Transverse colon (tissue), 4 donors: ENCODE measurements at regions not wholly inside any gene's neighbourhood (a gene's known extent, or its start where the extent isn't known, plus 50 kb on each side); places are given as distances from the start of the nearest gene placed in this dataset.

Experiments used
- DNase-seq: peaks from one replicate; pipeline ENCODE4 v3.0.0-alpha.2; 2019
- H3K27ac ChIP-seq, 4 donors: fragments of 200-600 bp; sonication (generic); 2 replicates each; pipeline ENCODE4 v1.5.1; 2016 to 2018; ENCODE audit warnings: inconsistent platforms in 4 of 4
- H3K27me3 ChIP-seq: fragments of 200-600 bp; sonication (generic); 2 replicates; pipeline ENCODE4 v1.5.1; 2017; ENCODE audit warnings: inconsistent platforms
- H3K36me3 ChIP-seq, 4 donors: fragments of 200-600 bp; sonication (generic); 2 replicates each; pipeline ENCODE4 v1.5.1; 2017 to 2019; ENCODE audit warnings: inconsistent platforms in 4 of 4
- H3K4me1 ChIP-seq, 4 donors: fragments of 200-600 bp; sonication (generic); 2 replicates each; pipeline ENCODE4 v1.5.1; 2017 to 2020; ENCODE audit warnings: inconsistent platforms in 4 of 4
- H3K4me3 ChIP-seq, 4 donors: fragments of 200-600 bp; sonication (generic); 1 replicate in 1 of 4; 2 replicates in 3 of 4; pipeline versions ENCODE4 v1.5.1 to v1.6.1; 2017 to 2019; ENCODE audit warnings: inconsistent platforms in 4 of 4
- H3K9me3 ChIP-seq, 2 donors: fragments of 200-600 bp; sonication (generic); 2 replicates each; pipeline ENCODE4 v1.5.1; 2017 to 2019; ENCODE audit warnings: inconsistent platforms in 2 of 2
- CTCF ChIP-seq, 5 experiments: fragments of 200-600 bp in 3 of 5; fragments of 450-650 bp in 2 of 5; sonication (generic) in 3 of 5; IDR thresholded peaks; 1 replicate in 2 of 5; 2 replicates in 3 of 5; pipeline ENCODE4 v1.5.1; 2016 to 2017; ENCODE audit warnings: antibody characterized with exemption in 5 of 5, inconsistent platforms in 3 of 5, mild to moderate bottlenecking in 2 of 5, moderate library complexity in 1 of 5
- EP300 ChIP-seq: sonication (generic); formaldehyde crosslinking; IDR thresholded peaks from one replicate; pipeline ENCODE4 v1.6.1; 2017; ENCODE audit warnings: antibody characterized with exemption, low read depth
- POLR2A ChIP-seq: fragments of 450-650 bp; IDR thresholded peaks from one replicate; pipeline ENCODE4 v1.6.1; 2016; ENCODE audit warnings: antibody characterized with exemption, mild to moderate bottlenecking, moderate library complexity
- POLR2AphosphoS5 ChIP-seq, 3 donors: sonication (generic); formaldehyde crosslinking; IDR thresholded peaks; one replicate each; pipeline ENCODE4 v1.6.1; 2016; ENCODE audit warnings: antibody characterized with exemption in 3 of 3
- WGBS, 2 donors: methylation state at CpG; one replicate each; pipeline ENCODE4 v1.1.5; 2018; ENCODE audit warnings: low coverage in 1 of 2; 5-methylcytosine and 5-hydroxymethylcytosine counted together
- in situ Hi-C, 4 donors: fragments of 200-750 bp; cut with MboI; loops; one replicate each; pipeline versions ENCODE4 v1.15.0 to v1.15.1; 2017; ENCODE audit warnings: low sequenced_read_pairs in 3 of 4, low pct_ligation_motif_present in 1 of 4, low pct_unique_long_range_greater_than_20kb in 1 of 4
- intact Hi-C: fragments of 100-400 bp; cut with DNase I; formaldehyde crosslinking; loops from one replicate; pipeline ENCODE4 v1.15.1; 2023; ENCODE audit warnings: low total_unique reads

GRCh38 chr2:82781176-82781915 lies 1677.7 kb downstream of the SUCLG1 start:
- Histone ChIP-seq H3K27me3 (no peaks in the 10 kb centered on the region), H3K4me3 (no peak overlapping the region), H3K27ac (no peak overlapping the region), H3K9me3 (no peaks in the 10 kb centered on the region), H3K36me3 (no peaks in the 10 kb centered on the region), H3K4me1 (no peaks in the 10 kb centered on the region)
- no peak for TF ChIP-seq POLR2A
- no peak for TF ChIP-seq EP300
- TF ChIP-seq CTCF (IDR thresholded peaks at IDR 0.05) = no peak
- no peak for TF ChIP-seq POLR2AphosphoS5 (IDR thresholded peaks at IDR 0.05)
- intact Hi-C loops (no loop called here), in situ Hi-C loops (no loop called here)
- 62 to 71% methylated on average over 2 of the region's 2 CpGs for WGBS, 2 donors
- no peak for DNase-seq

GRCh38 chr2:82780050-82780449 lies 1679.0 kb downstream of the SUCLG1 start:
- intact Hi-C loops (no loop called here), in situ Hi-C loops (no loop called here)
- no peaks in the 10 kb centered on the region for H3K9me3 ChIP-seq
- no peak overlapping the region for H3K4me3 ChIP-seq
- 64 to 76% methylated on average over 7 of the region's 7 CpGs for WGBS, 2 donors
- no peak for DNase-seq
- no peaks in the 10 kb centered on the region for H3K36me3 ChIP-seq
- TF ChIP-seq CTCF (IDR thresholded peaks at IDR 0.05) (no peak), POLR2A (no peak), EP300 (no peak), POLR2AphosphoS5 (IDR thresholded peaks at IDR 0.05) (no peak)
- H3K4me1 ChIP-seq = no peaks in the 10 kb centered on the region
- no peaks in the 10 kb centered on the region for H3K27me3 ChIP-seq
- H3K27ac ChIP-seq = no peak overlapping the region

GRCh38 chr2:82752396-82752795 lies 1706.7 kb downstream of the SUCLG1 start:
- in situ Hi-C loops = no loop called here
- H3K36me3 ChIP-seq = no peaks in the 10 kb centered on the region

DNA sequence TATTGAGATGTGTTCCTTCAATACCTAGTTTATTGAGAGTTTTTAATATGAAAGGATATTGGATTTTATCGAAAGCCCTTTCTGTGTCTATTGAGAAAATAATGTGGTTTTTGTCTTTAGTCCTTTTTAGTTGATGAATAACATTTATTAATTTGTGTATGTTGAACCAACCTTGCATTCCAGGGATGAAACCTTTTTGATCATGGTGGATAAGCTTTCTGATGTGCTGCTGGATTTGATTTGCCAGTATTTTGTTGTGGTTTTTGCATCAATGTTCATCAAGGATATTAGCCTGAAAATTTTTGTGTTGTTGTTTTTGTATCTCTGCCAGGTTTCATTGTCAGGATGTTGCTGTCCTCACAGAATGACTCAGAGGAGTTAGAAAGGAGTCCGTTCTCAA lies 1710.4 kb downstream of the SUCLG1 start:
- no peaks in the 10 kb centered on the region for H3K27me3 ChIP-seq
- in situ Hi-C loops = no loop called here
- H3K27ac ChIP-seq = no peak overlapping the region
- no peak overlapping the region for H3K4me3 ChIP-seq
- intact Hi-C loops = no loop called here
- no peak for DNase-seq
- TF ChIP-seq POLR2A (no peak), POLR2AphosphoS5 (IDR thresholded peaks at IDR 0.05) (no peak), CTCF (IDR thresholded peaks at IDR 0.05) (no peak), EP300 (no peak)
- no peaks in the 10 kb centered on the region for H3K36me3 ChIP-seq
- no peaks in the 10 kb centered on the region for H3K4me1 ChIP-seq
- H3K9me3 ChIP-seq = peaks cover 5 to 13% of the 10 kb centered on the region in 2 donors
- 76 to 85% methylated on average over 2 of the region's 2 CpGs for WGBS, 2 donors

More at GRCh38 chr2:82752396-82752795, 1706.7 kb downstream of the SUCLG1 start:
- Histone ChIP-seq H3K4me3 (no peak overlapping the region), H3K9me3 (peaks cover 5 to 13% of the 10 kb centered on the region in 2 donors), H3K27me3 (no peaks in the 10 kb centered on the region), H3K4me1 (no peaks in the 10 kb centered on the region), H3K27ac (no peak overlapping the region)
- 35 to 56% methylated on average over 2 of the region's 2 CpGs for WGBS, 2 donors
- no peak for DNase-seq
- no peak for TF ChIP-seq EP300
- no peak for TF ChIP-seq POLR2AphosphoS5 (IDR thresholded peaks at IDR 0.05)
- no peak for TF ChIP-seq CTCF (IDR thresholded peaks at IDR 0.05)
- no peak for TF ChIP-seq POLR2A
- intact Hi-C loops = no loop called here
